ENCODE measurements at regions not wholly inside any gene's neighbourhood (a gene's known extent, or its start where the extent isn't known, plus 50 kb on each side); places are given as distances from the start of the nearest gene placed in this dataset.

GRCh38 chr2:114286438-114286837, 156.0 kb upstream of the DPP10 start:
- TF ChIP-seq CTCF (IDR thresholded peaks at IDR 0.05) (no peak), POLR2A (IDR thresholded peaks at IDR 0.05) (no peak)

All from body of pancreas (tissue), 4 donors.